Memory B cell (primary cell): ENCODE measurements at regions not wholly inside any gene's neighbourhood (a gene's known extent, or its start where the extent isn't known, plus 50 kb on each side); places are given as distances from the start of the nearest gene placed in this dataset.
"Not testable (repeated sequence)": the region's sequence is repeated elsewhere in the genome, so short reads cannot be mapped to it uniquely, and the experiment has no call there.

ENCODE experiments used
- ATAC-seq: fragments of 150-1000 bp; cut with Tn5 transposase; 2 replicates; pipeline ENCODE4 v1.10.0; 2021; ENCODE audit warnings: low read depth, mild to moderate bottlenecking, moderate library complexity
- DNase-seq, 2 donors: peaks; one replicate each; pipeline ENCODE4 v3.0.0; 2022; ENCODE audit warnings: low spot score in 2 of 2
- H3K27ac Mint-ChIP-seq: one replicate; pipeline ENCODE4 v1.8.0; 2022; ENCODE audit warnings: mild to moderate bottlenecking, moderate library complexity, mixed read lengths
- H3K27me3 Mint-ChIP-seq: one replicate; pipeline ENCODE4 v1.8.0; 2022; ENCODE audit warnings: mixed read lengths
- H3K36me3 Mint-ChIP-seq: one replicate; pipeline ENCODE4 v1.8.0; 2022; ENCODE audit warnings: mild to moderate bottlenecking, mixed read lengths
- H3K4me1 Mint-ChIP-seq: one replicate; pipeline ENCODE4 v1.8.0; 2022; ENCODE audit warnings: mixed read lengths
- H3K4me3 Mint-ChIP-seq: one replicate; pipeline ENCODE4 v1.8.0; 2022; ENCODE audit warnings: mild to moderate bottlenecking, moderate library complexity, mixed read lengths
- H3K9me3 Mint-ChIP-seq: one replicate; pipeline ENCODE4 v1.8.0; 2022; ENCODE audit warnings: mixed read lengths

DNA sequence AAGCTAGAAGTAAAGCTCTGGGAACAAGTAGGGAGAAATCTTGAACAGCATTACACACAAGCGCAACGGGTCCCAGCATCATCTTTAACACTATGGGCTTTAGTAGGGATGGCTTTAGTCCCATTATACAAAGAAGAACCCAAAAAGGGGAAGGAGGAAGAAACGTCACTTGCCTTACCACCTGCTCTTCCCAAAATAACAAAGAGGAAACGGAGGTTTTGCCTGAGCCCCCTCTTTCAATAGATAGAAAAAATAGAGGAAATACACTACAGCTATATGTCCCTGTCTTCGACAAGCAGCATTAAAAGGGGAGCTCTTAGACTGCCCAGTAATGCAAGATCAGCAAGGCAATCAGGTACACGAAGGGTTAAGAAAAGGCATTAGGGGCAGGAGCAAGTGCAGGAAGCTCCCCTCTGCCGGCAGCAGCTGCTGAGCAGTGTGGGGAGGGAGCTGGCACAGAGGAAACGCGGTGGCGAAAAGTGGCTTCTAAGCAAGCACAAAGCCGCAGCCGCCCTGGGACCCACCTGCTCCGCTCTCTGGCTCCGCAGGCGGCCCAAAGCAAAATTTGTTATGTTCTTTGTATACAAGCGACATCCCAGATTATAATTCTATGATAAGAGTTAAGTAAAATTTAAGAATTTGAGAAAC, 1172.4 kb downstream of the TMEM121 start:
- DNase-seq, H3K36me3 Mint-ChIP-seq, H3K27me3 Mint-ChIP-seq, H3K9me3 Mint-ChIP-seq, H3K27ac Mint-ChIP-seq: not testable (repeated sequence)
- peaks cover 12% of the 10 kb centered on the region for H3K4me1 Mint-ChIP-seq
- ATAC-seq = peak; percentile 52
- peak overlapping the region; percentile 56 for H3K4me3 Mint-ChIP-seq

DNA sequence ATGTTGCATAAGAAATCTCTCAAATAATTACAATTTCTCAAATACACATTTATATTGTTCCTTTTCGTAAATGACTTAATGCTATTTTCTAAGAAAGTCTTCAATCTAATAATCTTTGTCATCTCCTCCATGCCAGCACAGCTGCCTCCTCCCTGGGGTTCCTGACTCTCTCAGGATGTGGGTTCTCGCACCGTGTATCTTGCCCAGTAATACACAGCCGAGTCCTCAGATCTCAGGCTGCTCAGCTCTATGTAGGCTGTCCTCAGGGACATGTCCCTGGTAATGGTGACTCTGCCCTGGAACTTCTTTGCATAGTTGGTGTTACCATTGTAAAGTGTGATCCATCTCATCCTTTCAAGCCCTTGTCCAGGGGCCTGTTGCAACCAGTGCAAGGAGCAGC, 1177.3 kb downstream of the TMEM121 start:
- not testable (repeated sequence) for H3K27me3 Mint-ChIP-seq, H3K9me3 Mint-ChIP-seq, H3K27ac Mint-ChIP-seq, H3K4me3 Mint-ChIP-seq, ATAC-seq, H3K36me3 Mint-ChIP-seq, DNase-seq, H3K4me1 Mint-ChIP-seq

DNA sequence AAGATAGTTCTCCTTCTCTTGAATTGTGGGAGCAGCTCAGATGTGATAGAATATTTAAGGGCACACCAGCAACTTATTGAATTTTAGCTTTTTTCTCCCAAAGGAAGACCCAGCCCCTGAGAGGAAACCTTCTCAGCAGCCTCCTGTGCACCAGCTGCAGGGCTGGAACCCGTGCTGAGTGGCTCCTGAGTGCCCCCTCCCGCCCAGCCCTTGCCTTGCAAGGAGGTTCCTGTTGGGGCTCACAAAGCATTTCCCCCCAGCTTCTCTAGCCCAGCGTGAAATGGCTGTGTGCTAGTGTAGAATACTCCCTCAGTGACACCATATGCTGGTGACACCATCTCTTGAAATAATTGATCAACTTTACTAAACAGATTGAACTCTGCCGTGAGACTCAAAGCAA, 1180.1 kb downstream of the TMEM121 start:
- not testable (repeated sequence) for H3K36me3 Mint-ChIP-seq, H3K27ac Mint-ChIP-seq, DNase-seq, ATAC-seq, H3K4me1 Mint-ChIP-seq, H3K9me3 Mint-ChIP-seq, H3K27me3 Mint-ChIP-seq, H3K4me3 Mint-ChIP-seq

DNA sequence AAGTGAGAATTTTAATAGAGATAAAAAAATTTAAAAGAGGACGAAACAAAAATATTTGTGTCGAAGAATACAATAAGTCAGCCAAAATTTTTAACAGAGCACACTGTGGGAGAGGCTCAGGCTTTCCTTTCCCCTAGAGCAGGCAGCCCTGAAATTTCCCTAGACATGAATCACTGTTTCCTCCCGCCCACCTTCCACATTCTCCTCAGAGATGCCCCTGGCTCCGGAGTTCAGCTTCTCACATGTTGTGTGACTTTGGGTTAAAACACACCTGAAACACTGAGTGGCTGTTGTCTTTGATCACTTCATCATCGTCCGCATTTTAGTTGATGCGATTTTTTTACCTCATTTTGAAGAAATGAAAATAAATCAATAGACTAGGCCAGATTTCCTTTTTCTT, 1183.8 kb downstream of the TMEM121 start:
- ATAC-seq, H3K27ac Mint-ChIP-seq, H3K9me3 Mint-ChIP-seq, H3K27me3 Mint-ChIP-seq, H3K36me3 Mint-ChIP-seq, H3K4me3 Mint-ChIP-seq, DNase-seq, H3K4me1 Mint-ChIP-seq: not testable (repeated sequence)

DNA sequence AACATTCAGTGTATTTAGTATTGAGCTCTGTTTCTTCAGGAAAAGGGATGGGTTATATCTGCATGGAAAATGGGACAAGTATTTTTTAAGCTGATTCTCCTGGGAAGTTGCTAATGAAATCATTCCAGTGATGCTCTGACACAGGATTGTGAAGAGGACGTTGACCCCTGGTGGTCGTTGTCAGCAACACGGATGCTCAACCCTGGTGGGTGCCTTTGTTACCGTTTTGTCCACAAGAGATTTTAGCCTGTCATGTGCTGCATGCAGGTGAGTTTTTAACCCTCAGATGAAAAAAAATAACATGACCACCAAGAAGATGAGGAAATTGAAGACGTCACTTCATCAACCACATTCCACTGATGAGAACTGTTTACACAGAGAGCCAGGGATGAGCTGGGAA, 1186.1 kb downstream of the TMEM121 start:
- not testable (repeated sequence) for DNase-seq, H3K27ac Mint-ChIP-seq, H3K4me1 Mint-ChIP-seq, H3K36me3 Mint-ChIP-seq, H3K4me3 Mint-ChIP-seq, H3K27me3 Mint-ChIP-seq, H3K9me3 Mint-ChIP-seq, ATAC-seq

DNA sequence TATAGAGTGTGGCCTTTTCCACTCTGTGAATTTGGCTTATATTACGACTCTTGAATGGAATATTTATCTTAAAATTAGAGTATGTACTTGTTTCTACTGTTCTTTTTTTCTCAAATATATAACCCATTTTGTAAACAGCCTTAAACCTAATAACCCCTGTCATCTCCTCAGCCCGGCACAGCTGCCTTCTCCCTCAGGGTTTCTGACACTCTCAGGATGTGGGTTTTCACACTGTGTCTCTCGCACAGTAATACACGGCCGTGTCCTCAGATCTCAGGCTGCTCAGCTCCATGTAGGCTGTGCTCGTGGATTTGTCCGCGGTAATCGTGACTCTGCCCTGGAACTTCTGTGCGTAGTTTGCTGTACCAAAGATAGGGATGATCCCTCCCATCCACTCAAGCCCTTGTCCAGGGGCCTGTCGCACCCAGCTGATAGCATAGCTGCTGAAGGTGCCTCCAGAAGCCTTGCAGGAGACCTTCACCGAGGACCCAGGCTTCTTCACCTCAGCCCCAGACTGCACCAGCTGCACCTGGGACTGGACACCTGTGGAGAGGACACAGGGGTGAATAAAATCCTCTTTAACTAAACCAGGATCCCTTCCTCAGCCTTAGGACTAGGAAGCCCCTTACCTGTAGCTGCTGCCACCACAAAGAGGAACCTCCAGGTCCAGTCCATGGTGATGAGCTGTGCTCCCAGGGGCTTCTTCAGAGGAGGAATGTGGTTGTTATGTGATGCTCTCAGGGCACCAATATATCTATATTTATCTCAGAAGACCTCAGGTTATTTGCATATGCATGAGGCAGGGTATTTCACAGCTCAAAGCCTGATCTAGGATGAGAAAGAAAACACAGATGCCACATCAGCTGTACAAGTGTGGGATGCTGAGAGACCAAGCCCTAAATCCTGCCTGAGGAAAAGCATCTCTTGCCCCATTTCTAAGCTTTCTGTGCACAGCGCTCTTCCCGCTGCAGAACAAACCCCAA, 1188.4 kb downstream of the TMEM121 start:
- H3K27me3 Mint-ChIP-seq, H3K27ac Mint-ChIP-seq, DNase-seq, H3K4me1 Mint-ChIP-seq, H3K9me3 Mint-ChIP-seq, H3K4me3 Mint-ChIP-seq, H3K36me3 Mint-ChIP-seq: not testable (repeated sequence)
- peak; percentile 83 for ATAC-seq

DNA sequence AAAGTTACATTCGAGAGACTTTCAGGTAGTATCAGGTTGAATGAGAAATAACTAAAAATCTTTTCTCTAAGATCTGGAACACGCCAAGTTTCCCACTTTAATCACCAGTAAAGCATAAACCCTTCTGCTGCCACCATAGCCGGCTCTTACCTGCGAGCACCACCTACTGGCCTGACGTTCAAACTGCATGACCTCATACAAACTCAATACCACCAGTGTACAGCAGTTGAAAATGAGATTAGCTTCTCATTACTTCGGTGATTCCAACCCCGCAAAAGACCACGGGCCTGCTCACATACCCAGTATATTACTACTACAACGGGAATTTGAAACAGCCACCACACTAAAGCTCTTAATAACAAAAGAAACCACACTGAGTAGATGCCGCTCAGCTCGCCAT, 1191.2 kb downstream of the TMEM121 start:
- H3K9me3 Mint-ChIP-seq, H3K36me3 Mint-ChIP-seq, H3K4me1 Mint-ChIP-seq, H3K27ac Mint-ChIP-seq, DNase-seq, H3K27me3 Mint-ChIP-seq, H3K4me3 Mint-ChIP-seq: not testable (repeated sequence)
- ATAC-seq = peak; percentile 63

DNA sequence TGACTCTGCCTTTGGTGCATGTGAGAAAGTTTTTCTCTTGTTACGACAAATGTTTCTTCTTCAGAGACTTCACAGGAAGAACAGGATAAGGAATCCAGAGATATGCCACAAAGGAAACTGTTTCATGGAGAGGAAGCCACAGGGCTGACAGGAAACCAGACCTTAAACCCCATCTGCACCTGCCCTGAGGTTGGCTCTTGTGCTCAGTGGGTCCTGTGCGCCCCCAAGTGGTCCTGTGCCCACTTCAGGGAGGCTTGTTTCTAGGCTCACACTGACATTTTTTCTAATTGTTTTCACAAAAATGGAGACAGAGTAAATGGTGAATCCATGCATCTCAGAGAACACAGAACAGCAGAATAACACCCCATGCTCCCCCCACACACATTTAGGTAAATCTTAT, 1193.5 kb downstream of the TMEM121 start:
- not testable (repeated sequence) for H3K4me1 Mint-ChIP-seq, H3K27me3 Mint-ChIP-seq, ATAC-seq, DNase-seq, H3K27ac Mint-ChIP-seq, H3K36me3 Mint-ChIP-seq, H3K9me3 Mint-ChIP-seq, H3K4me3 Mint-ChIP-seq

DNA sequence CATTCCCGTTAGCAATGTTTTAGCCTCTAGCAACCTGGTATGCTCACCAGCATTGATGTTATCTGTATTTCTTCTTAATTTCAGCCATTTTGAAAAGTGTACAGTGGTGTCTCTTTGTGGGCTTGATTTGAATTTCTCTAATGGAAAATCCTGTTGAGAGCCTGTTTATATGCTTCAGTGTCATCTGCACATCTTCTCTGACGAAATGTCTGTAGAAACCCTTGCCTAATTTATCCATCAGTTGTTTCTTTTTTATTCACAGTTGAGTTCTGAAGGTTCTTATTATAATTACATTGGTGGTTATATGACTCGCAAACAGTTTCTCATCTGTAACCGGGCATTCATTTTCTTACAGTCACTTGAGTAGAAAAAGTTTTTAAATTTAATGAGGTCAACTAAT, 1195.5 kb downstream of the TMEM121 start:
- ATAC-seq, H3K27ac Mint-ChIP-seq, H3K36me3 Mint-ChIP-seq, H3K4me3 Mint-ChIP-seq, H3K4me1 Mint-ChIP-seq, DNase-seq, H3K27me3 Mint-ChIP-seq, H3K9me3 Mint-ChIP-seq: not testable (repeated sequence)

DNA sequence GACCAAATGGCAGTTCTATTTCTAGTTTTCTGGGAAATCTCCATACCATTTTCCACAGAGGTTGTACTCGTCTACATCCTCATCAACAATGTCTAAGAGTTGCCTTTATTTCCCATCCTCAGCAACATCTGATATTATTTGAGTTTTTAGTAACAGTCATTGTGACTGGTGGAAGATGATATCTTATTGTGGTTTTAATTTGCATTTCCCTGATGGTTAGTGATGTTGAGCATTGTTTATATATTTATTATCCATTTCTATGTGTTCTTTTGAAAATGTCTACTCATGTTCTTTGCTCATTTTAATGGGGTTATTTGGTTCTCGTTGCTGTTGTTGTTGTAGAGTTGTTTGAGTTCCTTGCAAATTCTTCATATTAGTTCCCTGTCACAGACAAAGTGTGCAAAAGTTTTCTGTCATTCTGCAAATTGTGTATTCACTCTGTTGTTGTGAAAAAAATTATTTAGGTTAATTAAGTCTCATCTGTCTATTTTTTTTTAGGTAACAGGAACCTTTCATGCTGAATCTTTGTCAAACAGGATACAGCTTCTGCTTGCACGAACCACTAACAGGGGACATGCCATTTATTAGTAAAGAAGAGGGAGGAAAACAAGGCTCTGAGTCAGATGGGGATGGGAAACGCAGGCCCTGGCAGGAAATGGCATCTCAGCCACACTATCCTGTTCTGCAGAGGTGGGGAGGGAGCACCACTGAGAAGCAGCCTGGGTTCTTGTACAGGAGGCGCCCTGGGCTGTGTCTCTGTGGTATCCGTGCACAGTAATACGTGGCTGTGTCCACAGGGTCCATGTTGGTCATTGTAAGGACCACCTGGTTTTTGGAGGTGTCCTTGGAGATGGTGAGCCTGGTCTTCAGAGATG, 1196.7 kb downstream of the TMEM121 start:
- not testable (repeated sequence) for DNase-seq, H3K27ac Mint-ChIP-seq, H3K9me3 Mint-ChIP-seq, ATAC-seq, H3K36me3 Mint-ChIP-seq, H3K27me3 Mint-ChIP-seq, H3K4me3 Mint-ChIP-seq, H3K4me1 Mint-ChIP-seq

DNA sequence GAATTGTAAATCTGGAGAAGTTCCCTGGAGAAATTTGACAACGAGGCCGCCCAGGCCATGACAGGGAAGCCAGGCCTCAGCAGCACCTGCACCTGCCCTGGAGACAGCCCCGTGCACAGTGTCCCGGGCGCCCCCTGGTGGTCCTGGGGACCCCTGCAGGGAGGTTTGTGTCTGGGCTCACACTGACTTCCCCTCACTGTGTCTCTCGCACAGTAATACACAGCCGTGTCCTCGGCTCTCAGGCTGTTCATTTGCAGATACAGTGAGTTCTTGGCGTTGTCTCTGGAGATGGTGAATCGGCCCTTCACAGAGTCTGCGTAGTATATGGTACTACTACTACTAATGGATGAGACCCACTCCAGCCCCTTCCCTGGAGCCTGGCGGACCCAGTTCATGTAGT, 1201.6 kb downstream of the TMEM121 start:
- DNase-seq, H3K4me1 Mint-ChIP-seq, H3K9me3 Mint-ChIP-seq, H3K4me3 Mint-ChIP-seq, H3K27me3 Mint-ChIP-seq, H3K36me3 Mint-ChIP-seq, H3K27ac Mint-ChIP-seq, ATAC-seq: not testable (repeated sequence)

DNA sequence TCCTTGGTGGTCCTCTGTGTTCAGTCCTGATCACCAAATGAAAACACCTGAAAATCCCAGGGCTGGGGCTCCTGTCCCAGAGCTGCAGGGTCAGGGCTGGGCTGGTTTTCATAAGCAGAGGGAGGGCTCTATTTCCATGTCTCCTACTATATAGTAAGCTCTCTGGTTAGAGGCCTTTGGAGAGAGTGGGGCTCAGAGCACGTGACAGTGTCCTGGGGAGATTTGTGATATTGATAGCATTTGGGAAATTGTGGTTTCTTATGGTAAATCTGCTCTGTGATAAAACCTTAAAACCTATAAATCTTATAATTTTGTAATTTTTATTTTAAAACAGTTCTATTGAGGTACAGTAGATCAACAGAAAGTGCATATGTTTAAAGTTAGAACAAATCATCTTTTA, 1202.2 kb downstream of the TMEM121 start:
- Mint-ChIP-seq H3K4me3 (no peak overlapping the region), H3K9me3 (no peaks in the 10 kb centered on the region), H3K36me3 (no peaks in the 10 kb centered on the region), H3K27ac (no peak overlapping the region), H3K4me1 (no peaks in the 10 kb centered on the region), H3K27me3 (no peaks in the 10 kb centered on the region)
- DNase-seq (no peak), ATAC-seq (no peak)

DNA sequence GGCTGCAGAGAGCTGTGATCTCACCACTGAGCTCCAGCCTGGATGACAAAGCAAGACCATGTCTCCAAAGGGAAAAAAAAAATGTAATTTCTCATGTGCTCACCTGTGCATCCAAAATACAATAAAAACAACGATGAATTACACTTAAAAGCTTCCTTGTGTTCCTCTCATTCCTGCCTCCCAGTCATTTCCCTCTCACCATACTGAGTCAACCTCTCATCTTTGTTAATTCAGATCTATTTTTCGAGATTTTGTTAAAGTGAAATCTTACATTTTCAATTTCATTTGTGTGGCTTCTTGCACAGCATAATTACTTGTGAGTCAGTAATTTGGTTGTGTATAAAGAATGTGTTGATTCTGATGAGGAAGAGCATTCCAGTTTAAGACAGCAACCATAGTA, 1203.2 kb downstream of the TMEM121 start:
- no peak overlapping the region for H3K4me3 Mint-ChIP-seq
- H3K9me3 Mint-ChIP-seq = no peaks in the 10 kb centered on the region
- no peaks in the 10 kb centered on the region for H3K27me3 Mint-ChIP-seq
- H3K36me3 Mint-ChIP-seq = no peaks in the 10 kb centered on the region
- no peak overlapping the region for H3K27ac Mint-ChIP-seq
- H3K4me1 Mint-ChIP-seq = no peaks in the 10 kb centered on the region
- no peak for DNase-seq
- ATAC-seq = no peak

DNA sequence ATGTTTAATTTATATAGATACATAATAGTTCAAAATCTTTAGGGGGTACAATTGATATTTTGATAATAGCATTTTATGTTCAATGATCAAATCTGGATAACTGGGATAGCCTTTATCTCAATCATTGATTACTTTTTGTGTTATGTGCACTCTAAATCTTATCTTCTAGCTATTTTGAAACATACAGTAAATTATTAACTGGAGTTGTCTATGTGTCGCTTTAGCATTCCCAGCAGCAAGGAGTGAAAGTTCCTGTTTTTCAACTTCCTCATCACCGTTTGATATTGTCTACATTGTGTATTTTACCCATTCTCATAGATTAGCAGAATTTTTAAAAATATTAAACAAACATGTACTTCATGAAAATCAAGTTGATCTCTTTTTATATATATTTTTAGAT, 1207.4 kb downstream of the TMEM121 start:
- Mint-ChIP-seq H3K4me3 (no peak overlapping the region), H3K27ac (no peak overlapping the region), H3K36me3 (no peaks in the 10 kb centered on the region), H3K9me3 (no peaks in the 10 kb centered on the region), H3K4me1 (no peaks in the 10 kb centered on the region), H3K27me3 (no peaks in the 10 kb centered on the region)
- ATAC-seq = no peak
- no peak for DNase-seq
